GM18505 (cell line): ENCODE measurements at regions not wholly inside any gene's neighbourhood (a gene's known extent, or its start where the extent isn't known, plus 50 kb on each side); places are given as distances from the start of the nearest gene placed in this dataset.

ENCODE experiments used
- ATAC-seq: cut with Tn5 transposase; IDR thresholded peaks from one replicate; pipeline ENCODE4 v1.9.1; 2021; ENCODE audit not compliant: unreplicated experiment
- POLR2A ChIP-seq: IDR thresholded peaks from 4 replicates; pipeline ENCODE4 v1.6.1; 2011; ENCODE audit warnings: borderline replicate concordance; ENCODE audit not compliant: insufficient read depth, insufficient read length; ENCODE audit errors: extremely low read depth

DNA sequence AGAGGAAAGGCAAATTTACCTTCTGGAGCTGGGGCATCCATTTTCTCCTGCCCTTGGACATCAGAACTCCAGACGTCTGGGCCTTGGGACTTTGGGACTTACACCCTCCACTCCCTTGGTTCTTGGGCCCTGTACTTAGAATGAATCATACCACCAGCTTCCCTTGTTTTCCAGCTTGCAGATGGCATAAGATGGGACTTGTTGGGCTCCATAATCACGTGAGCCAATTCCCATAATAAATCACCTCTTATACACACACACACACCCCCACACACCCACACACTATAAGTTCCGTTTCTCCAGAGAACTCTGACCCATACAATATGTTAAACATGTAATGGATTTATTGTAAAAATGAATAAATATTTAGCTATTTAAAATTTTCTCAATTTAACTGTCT, 185.7 kb downstream of the GIPC2 start:
- ATAC-seq: no peak
- no peak for TF ChIP-seq POLR2A

DNA sequence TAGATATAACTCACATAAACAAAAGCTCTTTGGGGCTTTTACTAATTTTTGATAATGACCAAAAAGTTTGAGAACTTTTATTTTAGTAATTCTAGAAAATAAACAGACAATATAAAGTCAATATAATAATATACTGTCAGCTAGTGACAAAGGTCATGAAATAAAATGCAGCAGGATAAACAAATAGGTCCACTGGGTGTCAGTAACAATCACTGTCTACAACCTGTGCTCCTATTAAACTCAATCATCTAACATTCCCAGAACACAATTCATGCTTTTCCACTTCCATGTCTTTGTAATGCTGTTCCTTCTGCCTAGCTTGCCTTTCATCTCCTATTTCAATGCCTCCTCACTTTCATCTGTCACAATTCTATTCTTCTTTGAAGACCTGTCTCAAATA, 186.1 kb downstream of the GIPC2 start:
- no peak for ATAC-seq
- no peak for TF ChIP-seq POLR2A

DNA sequence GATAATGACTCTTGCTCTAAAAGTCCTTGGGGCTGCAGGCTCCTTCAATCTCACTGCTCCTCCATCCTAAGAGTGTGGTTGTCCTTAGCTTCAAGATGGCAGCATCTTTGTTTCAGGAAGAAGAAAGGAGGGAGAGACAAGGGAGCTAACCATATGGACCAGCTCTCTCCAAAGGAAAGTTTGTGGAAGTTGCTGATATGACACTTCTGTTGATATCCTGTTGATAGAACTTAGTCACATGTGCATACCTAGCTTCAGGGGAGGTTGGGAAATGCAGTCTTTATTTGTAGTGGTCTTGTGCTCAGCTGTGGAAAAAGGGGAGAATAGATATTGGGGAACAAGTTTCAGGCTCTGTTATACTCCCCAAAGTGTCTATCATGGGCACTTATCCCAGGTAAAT, 186.9 kb downstream of the GIPC2 start:
- no peak for ATAC-seq

DNA sequence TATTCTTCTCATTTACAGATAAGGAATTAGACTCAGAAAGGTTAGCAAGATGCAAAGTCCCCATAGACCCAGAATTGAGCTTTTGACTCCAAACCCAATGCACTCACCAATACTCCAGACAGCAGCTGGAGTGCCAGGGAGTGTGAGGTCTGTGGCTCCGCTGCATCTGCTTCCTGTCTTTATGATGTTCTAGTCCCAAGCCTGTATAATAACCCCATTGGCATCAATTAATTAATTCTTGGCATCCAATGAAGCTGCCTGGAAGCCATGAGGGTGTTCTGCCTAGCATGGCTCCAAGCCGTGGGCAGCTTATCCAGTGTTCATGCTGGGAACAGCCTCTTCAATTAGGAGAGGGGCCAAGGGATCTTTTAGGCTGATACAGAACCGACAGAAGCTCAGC, 188.7 kb downstream of the GIPC2 start:
- no peak for ATAC-seq
- no peak for TF ChIP-seq POLR2A

More for the DNA sequence above, 186.9 kb downstream of the GIPC2 start:
- no peak for TF ChIP-seq POLR2A

DNA sequence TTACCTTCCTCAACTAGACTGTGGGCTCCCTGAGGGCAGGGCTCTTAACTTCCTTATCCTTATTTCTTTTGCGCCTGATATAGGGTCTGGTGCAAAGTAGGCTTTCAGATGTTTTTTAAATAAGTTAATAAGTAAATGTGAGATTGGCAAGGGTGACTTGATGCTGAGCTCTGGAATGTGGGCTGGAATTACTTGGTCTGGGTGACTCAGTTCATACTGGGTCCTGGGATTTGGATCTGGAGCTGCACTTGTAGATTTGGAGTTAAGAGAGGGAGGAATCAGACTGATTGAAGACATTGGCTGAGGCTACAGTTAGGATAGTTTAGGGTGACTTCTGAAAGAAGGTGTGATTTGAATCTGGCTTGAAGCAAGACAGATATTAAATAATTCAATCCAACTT, 190.9 kb downstream of the GIPC2 start:
- ATAC-seq: no peak
- TF ChIP-seq POLR2A: no peak

DNA sequence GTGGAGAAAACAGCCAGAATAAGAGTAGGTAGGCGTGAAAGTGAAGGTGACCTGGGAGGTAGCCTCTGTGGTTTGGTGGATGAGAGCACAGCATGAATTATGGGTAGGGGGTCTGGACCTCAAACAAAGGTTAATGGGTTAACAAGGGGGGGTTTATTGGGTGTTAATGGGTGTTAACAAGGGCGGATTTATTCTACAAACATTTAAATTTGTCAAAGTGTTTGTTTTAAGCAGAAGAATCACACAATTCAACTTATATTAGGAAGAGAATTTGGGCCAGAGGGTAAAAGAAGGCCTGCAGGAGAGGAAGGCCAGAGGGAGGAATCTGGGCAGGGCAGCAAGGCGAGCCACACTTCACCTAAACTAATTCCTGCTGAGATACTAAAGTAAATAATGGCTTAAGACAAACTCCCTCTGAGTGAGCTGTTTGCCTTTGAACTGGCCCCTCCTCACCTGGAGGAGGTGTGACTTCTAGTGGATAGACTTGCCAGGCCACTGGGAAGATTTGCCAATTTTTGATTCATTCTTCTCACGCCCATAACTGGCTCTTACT, 191.7 kb downstream of the GIPC2 start:
- TF ChIP-seq POLR2A: no peak
- no peak for ATAC-seq

DNA sequence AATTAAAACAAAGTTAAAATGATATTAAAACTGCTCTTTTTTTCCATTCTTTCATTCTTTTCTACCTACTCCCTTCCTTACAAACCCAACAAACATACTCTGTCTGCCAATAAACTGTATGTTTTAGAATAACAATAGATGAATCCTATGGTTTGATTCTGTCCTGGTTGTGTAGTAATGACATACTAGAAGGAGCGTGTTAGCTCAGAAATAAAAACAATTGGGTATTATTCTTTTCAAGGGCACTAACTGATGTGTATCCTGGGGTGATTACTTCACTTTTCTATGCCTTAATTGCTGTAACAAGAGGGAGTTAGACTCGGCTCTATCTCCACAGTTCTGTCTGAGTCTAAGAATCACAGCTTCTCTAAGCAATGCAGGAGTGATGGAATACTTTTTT, 194.4 kb downstream of the GIPC2 start:
- no peak for ATAC-seq
- TF ChIP-seq POLR2A: no peak

DNA sequence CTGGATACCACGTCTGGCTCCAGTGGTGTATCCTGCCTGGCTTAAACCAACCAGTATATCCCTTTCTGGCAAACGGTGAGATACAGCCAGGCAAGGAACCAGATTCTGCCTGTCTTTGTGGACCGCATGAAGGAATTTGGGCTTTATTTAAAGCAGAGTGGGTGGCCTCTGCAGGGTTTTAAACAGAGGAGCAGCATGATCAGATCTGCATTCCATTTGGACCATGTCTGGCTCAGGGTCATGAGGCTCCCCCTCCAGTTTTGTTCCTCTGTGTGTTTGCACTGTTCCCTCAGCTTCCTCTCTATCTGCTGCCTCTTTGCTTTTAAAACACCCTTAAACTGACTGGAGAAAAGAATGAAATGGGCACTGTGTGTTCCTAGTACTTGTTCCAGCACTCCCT, 195.0 kb downstream of the GIPC2 start:
- no peak for TF ChIP-seq POLR2A
- ATAC-seq: no peak

DNA sequence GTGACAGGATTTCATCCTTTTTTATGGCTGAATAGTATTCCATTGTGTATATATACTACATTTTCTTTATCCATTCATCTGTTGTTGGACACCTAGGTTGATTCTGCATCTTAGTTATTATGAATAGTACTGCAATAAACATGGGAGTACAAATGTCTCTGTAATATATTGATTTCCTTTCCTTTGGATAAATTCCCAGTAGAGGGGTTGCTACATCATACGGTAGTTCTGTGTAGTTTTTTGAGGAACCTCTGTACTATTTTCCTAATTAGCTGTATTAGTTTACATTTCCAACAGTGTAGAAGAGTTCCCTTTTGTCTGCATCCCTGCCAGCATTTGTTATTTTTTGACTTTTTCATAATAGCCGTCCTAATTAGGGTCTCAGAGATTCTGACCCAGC, 201.3 kb downstream of the GIPC2 start:
- TF ChIP-seq POLR2A: no peak
- ATAC-seq: no peak

DNA sequence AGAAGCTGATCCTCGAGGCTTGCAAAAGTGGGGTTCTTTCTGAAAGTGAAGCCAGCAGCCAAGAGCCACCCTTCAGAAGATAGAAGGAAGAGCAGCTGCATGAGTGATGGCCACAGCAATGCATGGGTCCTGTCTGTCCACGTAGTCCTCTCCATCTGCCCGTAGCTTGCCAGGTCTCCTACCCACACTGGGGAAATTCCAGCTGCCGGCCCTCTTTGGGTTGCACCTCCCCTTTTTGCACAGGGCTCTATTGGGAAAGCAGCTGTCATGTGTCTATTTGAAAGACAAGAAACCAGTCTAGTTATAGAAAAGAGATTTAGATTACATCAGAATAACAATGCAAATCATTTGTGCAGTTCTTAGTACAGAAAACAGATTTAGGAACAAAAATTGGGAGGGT, 204.4 kb downstream of the GIPC2 start:
- no peak for ATAC-seq
- no peak for TF ChIP-seq POLR2A

DNA sequence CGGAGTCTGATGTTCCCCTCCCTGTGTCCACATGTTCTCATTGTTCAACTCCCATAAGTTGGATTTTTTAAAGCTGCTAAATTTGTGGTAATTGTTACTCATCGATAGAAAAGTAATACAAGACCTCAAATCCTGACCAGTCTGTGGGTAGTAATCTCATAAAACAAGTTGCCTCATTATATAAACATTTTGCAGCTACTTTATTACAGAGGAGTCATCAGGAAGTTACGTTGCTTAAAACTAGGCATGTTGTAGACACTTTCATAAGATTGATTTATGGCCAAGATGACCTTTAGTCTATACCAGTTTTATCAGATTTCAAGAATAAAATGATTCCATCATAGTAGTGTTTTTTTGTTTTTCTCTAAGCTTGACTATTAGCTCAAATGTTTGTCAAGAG, 208.8 kb downstream of the GIPC2 start:
- no peak for TF ChIP-seq POLR2A
- no peak for ATAC-seq

DNA sequence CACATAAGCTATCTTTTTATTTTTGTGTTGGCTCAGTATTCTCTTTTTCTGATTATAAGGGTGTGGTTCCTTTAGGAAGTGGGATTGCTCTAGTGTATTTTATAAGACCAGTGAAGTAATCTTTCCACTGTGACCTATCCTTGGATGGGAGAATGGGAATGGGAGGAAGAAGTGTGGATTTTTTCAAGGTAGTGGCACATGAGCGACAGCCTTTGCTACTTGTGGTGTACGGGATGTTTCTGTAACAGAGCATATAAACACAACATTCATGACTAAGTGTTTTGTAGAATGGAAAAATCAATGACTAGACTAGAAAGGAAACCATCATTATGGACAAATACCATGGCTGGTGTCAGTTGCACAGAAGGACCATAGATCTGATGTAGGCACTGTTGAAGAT, 209.6 kb downstream of the GIPC2 start:
- TF ChIP-seq POLR2A: no peak
- ATAC-seq: no peak

DNA sequence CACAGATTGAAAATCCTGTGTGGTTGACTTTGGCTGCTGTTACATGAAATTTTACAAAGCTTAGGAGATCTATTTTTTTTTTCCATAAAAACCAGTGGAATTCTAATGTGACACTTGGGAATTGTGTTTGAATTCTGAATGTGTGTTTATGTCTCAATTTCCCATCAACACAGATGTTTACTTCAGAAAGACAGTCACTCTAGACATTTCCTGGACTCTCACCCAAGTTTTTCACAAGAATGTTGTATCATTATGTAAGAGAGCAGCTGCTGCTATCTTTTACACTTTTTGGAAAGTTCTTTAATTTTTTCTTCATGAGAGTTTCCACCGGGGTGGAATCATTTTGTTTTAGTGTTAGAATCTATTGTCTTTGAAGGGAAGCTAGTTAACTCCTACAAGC, 210.1 kb downstream of the GIPC2 start:
- no peak for TF ChIP-seq POLR2A
- ATAC-seq: no peak

DNA sequence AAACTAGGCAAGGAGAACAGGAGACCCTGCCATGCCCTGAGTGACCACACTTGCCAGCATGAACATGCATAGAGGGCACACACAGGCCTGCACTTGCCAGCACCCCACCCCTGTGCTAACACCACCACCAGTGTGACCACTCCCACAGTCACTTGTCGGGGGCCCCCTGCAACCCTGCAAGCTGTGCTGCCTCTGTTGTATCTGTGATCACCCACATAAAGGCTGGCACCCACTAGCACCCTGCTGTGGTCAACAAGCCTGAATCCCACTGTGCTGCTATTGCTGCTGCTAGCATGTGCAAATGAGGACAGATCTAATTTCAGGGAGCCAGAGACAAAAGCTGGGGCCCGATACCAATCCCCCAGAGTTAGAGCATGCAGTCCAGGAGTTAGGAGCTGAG, 217.7 kb downstream of the GIPC2 start:
- no peak for TF ChIP-seq POLR2A
- no peak for ATAC-seq

DNA sequence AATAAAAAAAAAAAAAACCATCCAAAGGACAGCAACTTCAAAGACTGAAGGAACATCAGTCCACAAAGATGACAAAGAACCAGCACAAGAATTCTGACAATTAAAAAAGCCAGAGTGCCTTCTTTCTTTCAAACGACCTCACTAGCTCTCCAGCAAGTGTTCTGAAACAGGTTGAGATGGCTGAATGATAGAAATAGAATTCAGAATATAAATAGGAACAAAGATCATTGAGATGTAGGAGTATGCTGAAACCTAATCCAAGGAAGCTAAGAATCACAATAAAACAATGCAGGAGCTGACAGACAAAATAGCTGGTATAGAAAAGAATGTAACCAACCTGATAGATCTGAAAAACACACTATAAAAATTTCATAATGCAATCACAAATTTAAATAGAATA, 218.2 kb downstream of the GIPC2 start:
- TF ChIP-seq POLR2A: no peak
- ATAC-seq: no peak
